GM19238 (cell line): ENCODE measurements at regions not wholly inside any gene's neighbourhood (a gene's known extent, or its start where the extent isn't known, plus 50 kb on each side); places are given as distances from the start of the nearest gene placed in this dataset.
"Not testable (repeated sequence)": the region's sequence is repeated elsewhere in the genome, so short reads cannot be mapped to it uniquely, and the experiment has no call there.

ENCODE experiments used
- DNase-seq: peaks from one replicate; pipeline ENCODE4 v3.0.0; 2011; ENCODE audit warnings: low spot score; ENCODE audit not compliant: insufficient read length

- DNase-seq = peak; percentile 10
These were observed 806.4 kb downstream of the TRIB2 start for GRCh38 chr2:13522917-13523821.

GRCh38 chr2:13524492-13524891, 807.8 kb downstream of the TRIB2 start:
- no peak for DNase-seq

GRCh38 chr2:13531735-13532410, 815.1 kb downstream of the TRIB2 start:
- DNase-seq = not testable (repeated sequence)

GRCh38 chr2:13532781-13533523, 816.2 kb downstream of the TRIB2 start:
- DNase-seq = not testable (repeated sequence)

- no peak for DNase-seq
These were observed 816.8 kb downstream of the TRIB2 start for GRCh38 chr2:13533524-13533922.

GRCh38 chr2:13536941-13537340, 820.2 kb downstream of the TRIB2 start:
- no peak for DNase-seq

GRCh38 chr2:13537771-13538349, 821.1 kb downstream of the TRIB2 start:
- no peak for DNase-seq

- no peak for DNase-seq
These were observed 822.6 kb downstream of the TRIB2 start for GRCh38 chr2:13539296-13539695.

- no peak for DNase-seq
These were observed 825.3 kb downstream of the TRIB2 start for GRCh38 chr2:13542061-13542460.

GRCh38 chr2:13542642-13543041, 825.9 kb downstream of the TRIB2 start:
- no peak for DNase-seq

GRCh38 chr2:13543550-13543949, 826.8 kb downstream of the TRIB2 start:
- no peak for DNase-seq

- DNase-seq = no peak
These were observed 828.6 kb downstream of the TRIB2 start for GRCh38 chr2:13545320-13545719.

GRCh38 chr2:13546131-13546530, 829.4 kb downstream of the TRIB2 start:
- DNase-seq = no peak

GRCh38 chr2:13550285-13551231, 833.8 kb downstream of the TRIB2 start:
- no peak for DNase-seq

GRCh38 chr2:13558368-13558767, 841.6 kb downstream of the TRIB2 start:
- no peak for DNase-seq

- no peak for DNase-seq
These were observed 843.6 kb downstream of the TRIB2 start for GRCh38 chr2:13560322-13560721.

GRCh38 chr2:13572466-13572865, 855.7 kb downstream of the TRIB2 start:
- DNase-seq = no peak

- DNase-seq = no peak
These were observed 858.1 kb downstream of the TRIB2 start for GRCh38 chr2:13574831-13575230.

- DNase-seq = no peak
These were observed 859.8 kb downstream of the TRIB2 start for GRCh38 chr2:13576406-13577036.

GRCh38 chr2:13578547-13578946, 861.8 kb downstream of the TRIB2 start:
- DNase-seq = no peak
